IMR-90 (cell line): ENCODE measurements at regions not wholly inside any gene's neighbourhood (a gene's known extent, or its start where the extent isn't known, plus 50 kb on each side); places are given as distances from the start of the nearest gene placed in this dataset.

Experiments
- ATAC-seq: fragments of 200-7000 bp; cut with Tn5 transposase; 2 replicates; pipeline ENCODE4 v1.9.1; 2020; ENCODE audit warnings: low read depth, mild to moderate bottlenecking, moderate library complexity
- BruUV-seq: library from RNA; stranded (reverse); fragments of 400-500 nt; replicated peaks from 2 replicates; lab custom pipeline; 2021; lab: Mats Ljungman, UMichigan
- CTCF ChIA-PET: fragments of 300-600 bp; formaldehyde crosslinking; extraction: SDS; loops from one replicate; lab custom pipeline; 2021; ENCODE audit warnings: antibody characterized with exemption; lab: Yijun Ruan, JAX
- POLR2A ChIA-PET: fragments of 300-600 bp; sonication (Branson Sonifier 250); formaldehyde crosslinking; loops from one replicate; lab custom pipeline; 2022; ENCODE audit warnings: antibody characterized with exemption; ENCODE audit not compliant: unreplicated experiment; lab: Charles Lee
- DNase-seq: peaks from one replicate; pipeline ENCODE4 v3.0.0; 2013
- H2AFZ ChIP-seq: replicated peaks from 2 replicates; pipeline ENCODE3; 2013; ENCODE audit warnings: low read length, mild to moderate bottlenecking; ENCODE audit not compliant: poor library complexity
- H2AK5ac ChIP-seq: 2 replicates; pipeline ENCODE4 v1.6.1; 2013; ENCODE audit warnings: low read depth, low read length, inconsistent platforms
- H2AK9ac ChIP-seq: replicated peaks from 2 replicates; pipeline ENCODE3; 2013; ENCODE audit warnings: mild to moderate bottlenecking, low read depth, low read length, moderate library complexity; ENCODE audit not compliant: poor library complexity
- H2BK120ac ChIP-seq: 2 replicates; pipeline ENCODE4 v1.6.1; 2013; ENCODE audit warnings: low read depth, low read length, inconsistent platforms
- H2BK15ac ChIP-seq: 3 replicates; pipeline ENCODE4 v1.6.1; 2013; ENCODE audit warnings: low read depth, low read length, inconsistent platforms
- H2BK20ac ChIP-seq: 2 replicates; pipeline ENCODE4 v1.6.1; 2013; ENCODE audit warnings: low read depth, mild to moderate bottlenecking, inconsistent platforms, low read length, moderate library complexity
- H2BK5ac ChIP-seq: 2 replicates; pipeline ENCODE4 v1.6.1; 2013; ENCODE audit warnings: mild to moderate bottlenecking, low read depth, low read length, inconsistent platforms; ENCODE audit not compliant: poor library complexity, severe bottlenecking
- H3K14ac ChIP-seq: replicated peaks from 2 replicates; pipeline ENCODE4 v1.6.1; 2013; ENCODE audit warnings: low read depth, low read length, inconsistent platforms
- H3K18ac ChIP-seq: 2 replicates; pipeline ENCODE4 v1.6.1; 2013; ENCODE audit warnings: low read depth, low read length, control low read depth
- H3K23ac ChIP-seq: 2 replicates; pipeline ENCODE4 v1.6.1; 2013; ENCODE audit warnings: low read depth, low read length, inconsistent platforms
- H3K27ac ChIP-seq: 2 replicates; pipeline ENCODE4 v1.5.1; 2013; ENCODE audit warnings: mild to moderate bottlenecking, control low read depth, low read length; ENCODE audit not compliant: insufficient read depth
- H3K27me3 ChIP-seq: 2 replicates; pipeline ENCODE4 v1.6.1; 2013; ENCODE audit warnings: low read length; ENCODE audit not compliant: control insufficient read depth, insufficient read depth
- H3K36me3 ChIP-seq: 2 replicates; pipeline ENCODE4 v1.6.1; 2013; ENCODE audit warnings: low read length, mixed read lengths; ENCODE audit not compliant: control insufficient read depth, insufficient read depth
- H3K4ac ChIP-seq: 2 replicates; pipeline ENCODE4 v1.6.1; 2013; ENCODE audit warnings: low read depth, low read length, inconsistent platforms
- H3K4me1 ChIP-seq: 2 replicates; pipeline ENCODE4 v1.6.1; 2013; ENCODE audit warnings: low read length, mixed read lengths; ENCODE audit not compliant: control insufficient read depth, insufficient read depth
- H3K4me2 ChIP-seq: 2 replicates; pipeline ENCODE4 v1.6.1; 2013; ENCODE audit warnings: low read depth, mild to moderate bottlenecking, control low read depth, low read length, moderate library complexity
- H3K4me3 ChIP-seq: 2 replicates; pipeline ENCODE4 v1.5.1; 2013; ENCODE audit warnings: low read depth, mild to moderate bottlenecking, control low read depth, low read length, moderate library complexity; ENCODE audit not compliant: insufficient read depth
- H3K56ac ChIP-seq: 2 replicates; pipeline ENCODE4 v1.6.1; 2013; ENCODE audit warnings: low read length, inconsistent platforms; ENCODE audit not compliant: insufficient read depth; ENCODE audit errors: extremely low read depth
- H3K79me1 ChIP-seq, 2 experiments: 2 replicates each; pipeline ENCODE4 v1.6.1; 2013; ENCODE audit warnings: low read length in 2 of 2, inconsistent platforms in 1 of 2, low read depth in 1 of 2
- H3K9ac ChIP-seq: 2 replicates; pipeline ENCODE4 v1.6.1; 2013; ENCODE audit warnings: low read depth, low read length, control low read depth
- H3K9me1 ChIP-seq: 2 replicates; pipeline ENCODE4 v1.6.1; 2013; ENCODE audit warnings: low read length, inconsistent platforms; ENCODE audit not compliant: insufficient read depth
- H3K9me3 ChIP-seq: 2 replicates; pipeline ENCODE4 v1.6.1; 2013; ENCODE audit warnings: low read length; ENCODE audit not compliant: control insufficient read depth, insufficient read depth
- H4K20me1 ChIP-seq: 2 replicates; pipeline ENCODE4 v1.6.1; 2013; ENCODE audit warnings: low read length, inconsistent platforms; ENCODE audit not compliant: insufficient read depth
- H4K5ac ChIP-seq: 2 replicates; pipeline ENCODE4 v1.6.1; 2013; ENCODE audit warnings: mild to moderate bottlenecking, low read depth, low read length, control low read depth
- H4K8ac ChIP-seq, 2 experiments: 2 replicates each; pipeline ENCODE4 v1.6.1; 2013; ENCODE audit warnings: low read depth in 2 of 2, low read length in 2 of 2, control low read depth in 1 of 2, inconsistent platforms in 1 of 2
- H4K91ac ChIP-seq: 2 replicates; pipeline ENCODE4 v1.6.1; 2013; ENCODE audit warnings: low read depth, low read length, inconsistent platforms; ENCODE audit not compliant: insufficient read depth
- BHLHE40 ChIP-seq: fragments of 150-350 bp; IDR thresholded peaks from 2 replicates; pipeline ENCODE4 v1.6.1; 2016; ENCODE audit warnings: mild to moderate bottlenecking, low read depth, low read length
- CHD1 ChIP-seq: IDR thresholded peaks from 2 replicates; pipeline ENCODE4 v1.6.1; 2012; ENCODE audit warnings: low read depth, low read length, improper control_type of control experiment
- MAZ ChIP-seq: IDR thresholded peaks from 2 replicates; pipeline ENCODE4 v1.6.1; 2012; ENCODE audit warnings: low read depth, mild to moderate bottlenecking, low read length, improper control_type of control experiment, moderate library complexity, borderline replicate concordance
- POLR2A ChIP-seq: IDR thresholded peaks from 2 replicates; pipeline ENCODE4 v1.6.1; 2012; ENCODE audit warnings: mild to moderate bottlenecking, low read depth, low read length
- RAD21 ChIP-seq: IDR thresholded peaks from 2 replicates; pipeline ENCODE4 v1.6.1; 2012; ENCODE audit warnings: low read length, improper control_type of control experiment
- RCOR1 ChIP-seq: IDR thresholded peaks from 2 replicates; pipeline ENCODE4 v1.6.1; 2012; ENCODE audit warnings: mild to moderate bottlenecking, low read length, improper control_type of control experiment; ENCODE audit not compliant: insufficient replicate concordance
- RFX5 ChIP-seq: IDR thresholded peaks from 2 replicates; pipeline ENCODE4 v1.8.0; 2012; ENCODE audit warnings: low read depth, mild to moderate bottlenecking, low read length, moderate library complexity
- WGBS, 2 experiments: methylation state at CpG; one replicate each; pipeline versions ENCODE4 v1.1.5 to v1.1.7; 2013; ENCODE audit warnings: missing lambda C conversion rate in 2 of 2; ENCODE audit not compliant: insufficient read length in 1 of 2; ENCODE audit errors: extremely low coverage in 2 of 2; 5-methylcytosine and 5-hydroxymethylcytosine counted together
- dilution Hi-C: fragments of 300-500 bp; cut with HindIII; formaldehyde crosslinking; loops from one replicate; pipeline ENCODE4 v1.14.3; 2018; ENCODE audit warnings: low sequenced_read_pairs; ENCODE audit not compliant: unreplicated experiment
- in situ Hi-C: fragments of 300-500 bp; cut with MboI; formaldehyde crosslinking; loops from 3 replicates; pipeline ENCODE4 v1.14.3; 2019; ENCODE audit warnings: low sequenced_read_pairs, inconsistent platforms, mixed read lengths
- intact Hi-C: fragments of 100-400 bp; cut with micrococcal nuclease; formaldehyde crosslinking; loops from 2 replicates; pipeline ENCODE4 v1.10.0; 2022
- TF ChIP-seq, protein P1 (sequence below): conservative IDR thresholded peaks from 2 replicates; pipeline ENCODE4 v1.5.1; 2012; ENCODE audit warnings: mild to moderate bottlenecking, low read depth, low read length, improper control_type of control experiment
- TF ChIP-seq, protein P2 (sequence below): fragments of 150-350 bp; IDR thresholded peaks from 2 replicates; pipeline ENCODE4 v1.6.1; 2016; ENCODE audit warnings: low read depth, mild to moderate bottlenecking, low read length, moderate library complexity, borderline replicate concordance

DNA sequence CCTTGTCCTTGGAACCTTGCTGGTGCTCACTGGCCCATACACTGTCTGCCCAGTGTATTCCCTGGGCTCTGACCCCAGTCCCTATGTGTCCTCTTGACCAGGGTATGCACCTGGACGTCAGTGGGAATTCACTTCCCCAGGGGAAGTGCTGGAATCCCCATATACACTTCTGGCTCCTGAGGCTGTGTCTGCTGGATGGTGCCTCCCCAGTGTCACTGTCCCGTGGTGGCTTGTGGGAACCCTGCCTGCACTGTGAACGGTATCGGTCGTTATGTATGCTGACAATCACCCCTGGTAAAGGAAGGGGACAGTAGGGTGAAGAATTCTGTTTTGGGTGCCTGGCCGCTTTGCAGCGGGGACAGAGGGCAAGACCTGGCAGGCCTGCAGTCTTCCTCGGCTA is 95.9 kb downstream of the RRM1 start:
- intact Hi-C loops (no loop called here), in situ Hi-C loops (no loop called here), dilution Hi-C loops (no loop called here)
- Histone ChIP-seq H2AK9ac (no peak overlapping the region), H2BK5ac (no peak overlapping the region), H3K27ac (no peak overlapping the region), H2BK15ac (no peak overlapping the region), H2AK5ac (no peak overlapping the region), H3K27me3 (no peaks in the 10 kb centered on the region; the same call in 1 of the 2 replicates), H4K91ac (no peak overlapping the region), H2BK20ac (no peak overlapping the region), H4K5ac (no peak overlapping the region), H4K8ac (no peak overlapping the region), H3K4me3 (no peak overlapping the region), H3K18ac (no peak overlapping the region), H3K4me1 (no peaks in the 10 kb centered on the region), H2BK120ac (no peak overlapping the region), H3K14ac (no peak overlapping the region), H3K9ac (no peak overlapping the region), H3K36me3 (no peaks in the 10 kb centered on the region), H4K20me1 (no peaks in the 10 kb centered on the region), H2AFZ (no peak overlapping the region), H3K79me1 (no peaks in the 10 kb centered on the region), H3K9me1 (no peaks in the 10 kb centered on the region), H3K9me3 (no peaks in the 10 kb centered on the region), H3K4ac (no peak overlapping the region), H3K23ac (no peak overlapping the region), H3K4me2 (no peak overlapping the region), H3K56ac (no peak overlapping the region)
- ATAC-seq = no peak
- BruUV-seq = no TSS peak
- ChIA-PET POLR2A (no interaction called here), CTCF (interaction anchor here (1.2 kb wide), 1 partner anchor 349 kb away, joined by 3 read pairs; no protein-coding TSS in a partner anchor)
- WGBS, 2 experiments = 79% methylated on average over 2 of the region's 8 CpGs; no CpG with 5 or more reads in 1 of the 2 experiments
- TF ChIP-seq, protein P1, sequence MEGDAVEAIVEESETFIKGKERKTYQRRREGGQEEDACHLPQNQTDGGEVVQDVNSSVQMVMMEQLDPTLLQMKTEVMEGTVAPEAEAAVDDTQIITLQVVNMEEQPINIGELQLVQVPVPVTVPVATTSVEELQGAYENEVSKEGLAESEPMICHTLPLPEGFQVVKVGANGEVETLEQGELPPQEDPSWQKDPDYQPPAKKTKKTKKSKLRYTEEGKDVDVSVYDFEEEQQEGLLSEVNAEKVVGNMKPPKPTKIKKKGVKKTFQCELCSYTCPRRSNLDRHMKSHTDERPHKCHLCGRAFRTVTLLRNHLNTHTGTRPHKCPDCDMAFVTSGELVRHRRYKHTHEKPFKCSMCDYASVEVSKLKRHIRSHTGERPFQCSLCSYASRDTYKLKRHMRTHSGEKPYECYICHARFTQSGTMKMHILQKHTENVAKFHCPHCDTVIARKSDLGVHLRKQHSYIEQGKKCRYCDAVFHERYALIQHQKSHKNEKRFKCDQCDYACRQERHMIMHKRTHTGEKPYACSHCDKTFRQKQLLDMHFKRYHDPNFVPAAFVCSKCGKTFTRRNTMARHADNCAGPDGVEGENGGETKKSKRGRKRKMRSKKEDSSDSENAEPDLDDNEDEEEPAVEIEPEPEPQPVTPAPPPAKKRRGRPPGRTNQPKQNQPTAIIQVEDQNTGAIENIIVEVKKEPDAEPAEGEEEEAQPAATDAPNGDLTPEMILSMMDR = no peak
- TF ChIP-seq RAD21 (no peak), POLR2A (no peak), CHD1 (no peak), MAZ (no peak), RFX5 (no peak), BHLHE40 (no peak), RCOR1 (no peak)
- TF ChIP-seq, protein P2, sequence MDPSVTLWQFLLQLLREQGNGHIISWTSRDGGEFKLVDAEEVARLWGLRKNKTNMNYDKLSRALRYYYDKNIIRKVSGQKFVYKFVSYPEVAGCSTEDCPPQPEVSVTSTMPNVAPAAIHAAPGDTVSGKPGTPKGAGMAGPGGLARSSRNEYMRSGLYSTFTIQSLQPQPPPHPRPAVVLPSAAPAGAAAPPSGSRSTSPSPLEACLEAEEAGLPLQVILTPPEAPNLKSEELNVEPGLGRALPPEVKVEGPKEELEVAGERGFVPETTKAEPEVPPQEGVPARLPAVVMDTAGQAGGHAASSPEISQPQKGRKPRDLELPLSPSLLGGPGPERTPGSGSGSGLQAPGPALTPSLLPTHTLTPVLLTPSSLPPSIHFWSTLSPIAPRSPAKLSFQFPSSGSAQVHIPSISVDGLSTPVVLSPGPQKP = no peak
- DNase-seq = no peak
